Loucy (cell line): ENCODE measurements at regions not wholly inside any gene's neighbourhood (a gene's known extent, or its start where the extent isn't known, plus 50 kb on each side); places are given as distances from the start of the nearest gene placed in this dataset.
"Not testable (repeated sequence)": the region's sequence is repeated elsewhere in the genome, so short reads cannot be mapped to it uniquely, and the experiment has no call there.

Experiments used
- EZH2phosphoT487 ChIP-seq: fragments of 200-600 bp; IDR thresholded peaks from 2 replicates; pipeline ENCODE4 v1.6.1; 2018; ENCODE audit warnings: antibody characterized with exemption, mild to moderate bottlenecking, moderate library complexity, borderline replicate concordance
- TF ChIP-seq, protein P1 (sequence below): fragments of 200-600 bp; sonication (generic); conservative IDR thresholded peaks from 2 replicates; pipeline ENCODE4 v1.5.1; 2014; ENCODE audit warnings: mild to moderate bottlenecking, antibody characterized with exemption, low read length

DNA sequence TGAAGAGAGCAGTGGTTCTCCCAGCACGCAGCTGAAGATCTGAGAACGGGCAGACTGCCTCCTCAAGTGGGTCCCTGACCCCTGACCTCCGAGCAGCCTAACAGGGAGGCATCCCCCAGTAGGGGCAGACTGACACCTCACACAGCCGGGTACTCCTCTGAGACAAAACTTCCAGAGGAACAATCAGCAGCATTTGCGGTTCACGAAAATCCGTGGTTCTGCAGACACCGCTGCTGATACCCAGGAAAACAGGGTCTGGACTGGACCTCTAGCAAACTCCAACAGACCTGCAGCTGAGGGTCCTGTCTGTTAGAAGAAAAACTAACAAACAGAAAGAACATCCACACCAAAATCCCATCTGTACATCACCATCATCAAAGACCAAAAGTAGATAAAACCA lies 68.4 kb upstream of the CCT8L2 start:
- TF ChIP-seq, protein P1, sequence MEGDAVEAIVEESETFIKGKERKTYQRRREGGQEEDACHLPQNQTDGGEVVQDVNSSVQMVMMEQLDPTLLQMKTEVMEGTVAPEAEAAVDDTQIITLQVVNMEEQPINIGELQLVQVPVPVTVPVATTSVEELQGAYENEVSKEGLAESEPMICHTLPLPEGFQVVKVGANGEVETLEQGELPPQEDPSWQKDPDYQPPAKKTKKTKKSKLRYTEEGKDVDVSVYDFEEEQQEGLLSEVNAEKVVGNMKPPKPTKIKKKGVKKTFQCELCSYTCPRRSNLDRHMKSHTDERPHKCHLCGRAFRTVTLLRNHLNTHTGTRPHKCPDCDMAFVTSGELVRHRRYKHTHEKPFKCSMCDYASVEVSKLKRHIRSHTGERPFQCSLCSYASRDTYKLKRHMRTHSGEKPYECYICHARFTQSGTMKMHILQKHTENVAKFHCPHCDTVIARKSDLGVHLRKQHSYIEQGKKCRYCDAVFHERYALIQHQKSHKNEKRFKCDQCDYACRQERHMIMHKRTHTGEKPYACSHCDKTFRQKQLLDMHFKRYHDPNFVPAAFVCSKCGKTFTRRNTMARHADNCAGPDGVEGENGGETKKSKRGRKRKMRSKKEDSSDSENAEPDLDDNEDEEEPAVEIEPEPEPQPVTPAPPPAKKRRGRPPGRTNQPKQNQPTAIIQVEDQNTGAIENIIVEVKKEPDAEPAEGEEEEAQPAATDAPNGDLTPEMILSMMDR = not testable (repeated sequence)
- TF ChIP-seq EZH2phosphoT487 = not testable (repeated sequence)
